GM12873 (cell line): ENCODE measurements at regions not wholly inside any gene's neighbourhood (a gene's known extent, or its start where the extent isn't known, plus 50 kb on each side); places are given as distances from the start of the nearest gene placed in this dataset.

Experiments
- CTCF ChIP-seq: IDR thresholded peaks from 2 replicates; pipeline ENCODE4 v1.5.1; 2012; ENCODE audit warnings: low read depth, mild to moderate bottlenecking, moderate library complexity, low read length, control low read depth; ENCODE audit not compliant: insufficient read depth; ENCODE audit errors: missing control alignments

GRCh38 chr14:32254952-32255679 lies 52.0 kb upstream of the RNU6-8 start:
- peak; percentile 78 for TF ChIP-seq CTCF

- no peak for TF ChIP-seq CTCF
Observed at GRCh38 chr14:32255789-32256188, 52.7 kb upstream of the RNU6-8 start.

GRCh38 chr14:32256576-32256975 lies 53.5 kb upstream of the RNU6-8 start:
- TF ChIP-seq CTCF = no peak

DNA sequence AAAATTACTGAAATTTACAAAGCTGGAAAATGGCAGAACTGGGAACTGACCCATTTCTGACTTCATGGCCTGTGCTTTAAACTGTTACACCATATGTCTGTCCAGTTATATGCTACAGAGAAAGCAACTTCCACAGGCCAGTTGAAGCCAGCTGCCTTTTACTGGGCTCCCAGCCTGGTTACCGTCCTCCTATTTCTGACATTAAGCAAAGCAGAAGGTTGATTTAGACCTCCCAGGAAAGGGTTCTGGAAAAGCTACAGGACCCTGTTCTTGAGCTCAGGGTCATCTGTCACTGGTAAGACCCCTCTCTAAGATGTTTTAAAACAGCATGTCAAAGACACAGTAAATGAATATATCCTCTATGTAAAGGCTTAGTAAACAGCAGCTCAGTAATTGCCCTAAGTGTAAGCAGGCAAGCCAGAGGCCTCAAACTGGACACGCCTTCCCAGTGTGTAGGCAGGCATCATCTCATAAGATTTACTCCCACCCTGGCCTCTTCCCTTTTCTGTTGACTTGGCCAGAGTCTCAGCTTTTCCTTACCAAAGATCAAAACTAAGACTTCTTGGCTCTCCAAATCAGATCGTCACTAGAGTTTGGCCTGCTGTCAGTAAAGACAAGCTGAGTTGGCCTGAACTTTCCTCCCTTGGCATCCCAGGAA lies 55.4 kb upstream of the RNU6-8 start:
- TF ChIP-seq CTCF = no peak

GRCh38 chr14:32259368-32260013 lies 56.4 kb upstream of the RNU6-8 start:
- TF ChIP-seq CTCF = no peak

DNA sequence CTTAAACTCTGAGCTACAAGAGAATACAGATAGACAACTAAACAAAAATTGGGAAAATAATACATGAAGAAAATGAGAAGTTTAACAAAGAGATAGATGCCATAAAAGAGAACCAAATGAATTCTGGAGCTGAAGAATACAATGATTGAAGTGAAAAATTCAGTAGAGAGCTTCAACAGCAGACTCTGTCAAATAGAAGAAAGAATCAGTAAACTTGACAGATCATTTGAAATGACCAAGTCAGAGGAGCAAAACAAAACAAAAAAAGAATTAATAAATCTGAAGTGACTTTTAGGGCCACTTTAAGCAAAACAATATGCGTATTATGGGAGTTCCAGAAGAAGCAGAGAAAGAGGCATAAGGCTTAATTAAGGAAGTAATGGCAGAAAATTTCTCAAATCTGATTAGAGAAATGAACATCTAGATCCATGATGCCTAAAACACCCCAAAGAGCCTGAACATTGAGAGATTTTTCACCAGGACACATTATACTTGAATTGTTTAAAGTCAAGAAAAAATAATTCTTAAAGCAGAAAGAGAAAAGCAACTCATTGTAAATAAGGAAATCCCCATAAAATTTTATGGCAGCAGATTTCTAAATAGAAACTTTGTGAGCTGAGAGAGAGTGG lies 61.0 kb upstream of the RNU6-8 start:
- no peak for TF ChIP-seq CTCF

DNA sequence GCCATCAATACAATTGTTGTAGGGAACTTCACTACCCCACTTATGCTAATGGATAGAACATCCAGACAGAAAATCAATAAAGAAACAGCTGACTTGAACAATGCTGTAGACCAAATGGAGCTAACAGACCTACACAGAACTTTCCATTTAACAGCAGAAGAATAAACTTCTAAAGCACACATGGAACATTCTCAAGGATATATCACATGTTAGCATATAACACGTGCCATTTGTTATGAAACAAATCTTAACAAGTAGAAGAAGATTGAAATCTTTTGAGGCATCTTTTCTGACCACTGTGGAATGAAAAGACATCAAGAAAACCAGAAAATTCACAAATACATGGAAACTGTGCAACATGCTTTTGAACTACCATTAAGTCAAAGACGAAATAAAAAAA lies 62.5 kb upstream of the RNU6-8 start:
- TF ChIP-seq CTCF = no peak
